KMS-11 (cell line): ENCODE measurements at regions not wholly inside any gene's neighbourhood (a gene's known extent, or its start where the extent isn't known, plus 50 kb on each side); places are given as distances from the start of the nearest gene placed in this dataset.
"Not testable (repeated sequence)": the region's sequence is repeated elsewhere in the genome, so short reads cannot be mapped to it uniquely, and the experiment has no call there.

Experiments
- H2AFZ ChIP-seq: fragments of 200-600 bp; sonication (generic); 2 replicates; pipeline ENCODE4 v1.6.1; 2016; ENCODE audit warnings: antibody characterized with exemption, mixed run types, low read depth
- H3K27ac ChIP-seq: fragments of 200-600 bp; sonication (generic); 2 replicates; pipeline ENCODE4 v1.6.1; 2016; ENCODE audit warnings: mild to moderate bottlenecking, mixed run types
- H3K27me3 ChIP-seq: fragments of 200-600 bp; sonication (generic); 2 replicates; pipeline ENCODE4 v1.6.1; 2017; ENCODE audit warnings: mild to moderate bottlenecking, low read depth, mixed run types, moderate library complexity; ENCODE audit not compliant: insufficient read depth
- H3K36me3 ChIP-seq: fragments of 200-600 bp; sonication (generic); 2 replicates; pipeline ENCODE4 v1.6.1; 2017; ENCODE audit warnings: mild to moderate bottlenecking, mixed run types; ENCODE audit not compliant: insufficient read depth
- H3K4me1 ChIP-seq: fragments of 200-600 bp; sonication (generic); 2 replicates; pipeline ENCODE4 v1.6.1; 2016; ENCODE audit warnings: mild to moderate bottlenecking, low read depth, mixed run types; ENCODE audit not compliant: poor library complexity, severe bottlenecking
- H3K4me2 ChIP-seq: fragments of 200-600 bp; sonication (generic); 2 replicates; pipeline ENCODE4 v1.7.0; 2016; ENCODE audit warnings: mild to moderate bottlenecking, mixed run types
- H3K4me3 ChIP-seq: fragments of 200-600 bp; sonication (generic); IDR thresholded peaks from 2 replicates; pipeline ENCODE4 v1.6.1; 2017; ENCODE audit warnings: low read depth, low read length, mixed read lengths; ENCODE audit not compliant: insufficient read depth
- H3K79me2 ChIP-seq: fragments of 200-600 bp; sonication (generic); 2 replicates; pipeline ENCODE4 v1.6.1; 2016; ENCODE audit warnings: low read depth, mixed run types; ENCODE audit not compliant: insufficient read depth
- H3K9ac ChIP-seq: fragments of 200-600 bp; sonication (generic); 2 replicates; pipeline ENCODE4 v1.6.1; 2016; ENCODE audit warnings: mild to moderate bottlenecking, mixed run types
- H4K20me1 ChIP-seq: fragments of 200-600 bp; sonication (generic); 2 replicates; pipeline ENCODE4 v1.6.1; 2016; ENCODE audit warnings: mild to moderate bottlenecking, mixed run types; ENCODE audit not compliant: insufficient read depth
- CTCF ChIP-seq: fragments of 200-600 bp; sonication (generic); conservative IDR thresholded peaks from 2 replicates; pipeline ENCODE4 v1.6.1; 2017; ENCODE audit warnings: low read depth, mild to moderate bottlenecking, antibody characterized with exemption, low read length, moderate library complexity, mixed read lengths

- Histone ChIP-seq H2AFZ (no peak overlapping the region), H4K20me1 (no peaks in the 10 kb centered on the region), H3K9ac (no peak overlapping the region), H3K4me3 (no peak overlapping the region), H3K79me2 (no peaks in the 10 kb centered on the region), H3K36me3 (no peaks in the 10 kb centered on the region), H3K27ac (no peak overlapping the region), H3K4me2 (no peak overlapping the region), H3K4me1 (no peaks in the 10 kb centered on the region), H3K27me3 (no peaks in the 10 kb centered on the region)
- no peak for TF ChIP-seq CTCF
Measured at GRCh38 chr6:49142421-49143151, 320.5 kb downstream of the MMUT start.

- H3K79me2 ChIP-seq, result no peaks in the 10 kb centered on the region
- no peaks in the 10 kb centered on the region for H4K20me1 ChIP-seq
- H3K27me3 ChIP-seq, result no peaks in the 10 kb centered on the region
- TF ChIP-seq CTCF, result no peak
- no peak overlapping the region for H3K9ac ChIP-seq
- no peaks in the 10 kb centered on the region for H3K36me3 ChIP-seq
- no peak overlapping the region for H2AFZ ChIP-seq
- H3K27ac ChIP-seq, result no peak overlapping the region
- no peaks in the 10 kb centered on the region for H3K4me1 ChIP-seq
- H3K4me3 ChIP-seq, result no peak overlapping the region
- no peak overlapping the region for H3K4me2 ChIP-seq
Measured at GRCh38 chr6:49121970-49122369, 341.1 kb downstream of the MMUT start.

GRCh38 chr6:49118478-49118877, 344.6 kb downstream of the MMUT start:
- H3K27ac ChIP-seq, result no peak overlapping the region
- TF ChIP-seq CTCF, result no peak
- no peak overlapping the region for H3K9ac ChIP-seq
- no peak overlapping the region for H2AFZ ChIP-seq
- H3K4me3 ChIP-seq, result no peak overlapping the region
- no peaks in the 10 kb centered on the region for H4K20me1 ChIP-seq
- no peak overlapping the region for H3K4me2 ChIP-seq
- no peaks in the 10 kb centered on the region for H3K27me3 ChIP-seq
- H3K36me3 ChIP-seq, result no peaks in the 10 kb centered on the region
- no peaks in the 10 kb centered on the region for H3K79me2 ChIP-seq
- H3K4me1 ChIP-seq, result no peaks in the 10 kb centered on the region

GRCh38 chr6:49110916-49111315, 352.1 kb downstream of the MMUT start:
- H3K4me1 ChIP-seq, result no peaks in the 10 kb centered on the region
- no peak overlapping the region for H3K9ac ChIP-seq
- no peak overlapping the region for H3K27ac ChIP-seq
- no peaks in the 10 kb centered on the region for H3K79me2 ChIP-seq
- H3K4me2 ChIP-seq, result no peak overlapping the region
- H3K27me3 ChIP-seq, result no peaks in the 10 kb centered on the region
- H2AFZ ChIP-seq, result no peak overlapping the region
- H4K20me1 ChIP-seq, result no peaks in the 10 kb centered on the region
- no peak for TF ChIP-seq CTCF
- no peaks in the 10 kb centered on the region for H3K36me3 ChIP-seq
- no peak overlapping the region for H3K4me3 ChIP-seq

- H3K36me3 ChIP-seq, H3K27ac ChIP-seq, H3K4me1 ChIP-seq, H3K27me3 ChIP-seq, H3K79me2 ChIP-seq, H3K9ac ChIP-seq, H3K4me3 ChIP-seq, H4K20me1 ChIP-seq, H3K4me2 ChIP-seq, H2AFZ ChIP-seq: not testable (repeated sequence)
Measured at GRCh38 chr6:49097664-49098063, 365.4 kb downstream of the MMUT start.
